Tibial artery (tissue), 4 donors: ENCODE measurements at regions not wholly inside any gene's neighbourhood (a gene's known extent, or its start where the extent isn't known, plus 50 kb on each side); places are given as distances from the start of the nearest gene placed in this dataset.

Experiments used
- DNase-seq, 2 donors: peaks; one replicate each; pipeline ENCODE4 v3.0.0-alpha.2; 2019
- H3K27ac ChIP-seq, 2 donors: fragments of 200-600 bp; sonication (generic) in 1 of 2; 1 replicate in 1 of 2; 2 replicates in 1 of 2; pipeline ENCODE4 v1.5.1; 2018 to 2019; ENCODE audit warnings: mild to moderate bottlenecking in 1 of 2
- H3K27me3 ChIP-seq, 2 donors: fragments of 200-600 bp; sonication (generic) in 1 of 2; one replicate each; pipeline versions ENCODE4 v1.5.1 to v1.6.0; 2016 to 2019
- H3K36me3 ChIP-seq, 3 donors: fragments of 200-600 bp; sonication (generic) in 2 of 3; one replicate each; pipeline ENCODE4 v1.5.1; 2016 to 2019; ENCODE audit warnings: mild to moderate bottlenecking in 2 of 3
- H3K4me1 ChIP-seq, 4 donors: fragments of 200-600 bp; sonication (generic) in 2 of 4; 1 replicate in 3 of 4; 2 replicates in 1 of 4; pipeline ENCODE4 v1.5.1; 2016 to 2019
- H3K4me3 ChIP-seq, 2 donors: fragments of 200-600 bp; sonication (generic) in 1 of 2; 1 replicate in 1 of 2; 2 replicates in 1 of 2; pipeline ENCODE4 v1.5.1; 2018 to 2019; ENCODE audit warnings: mild to moderate bottlenecking in 2 of 2
- H3K9me3 ChIP-seq, 3 donors: fragments of 200-600 bp; sonication (generic) in 1 of 3; one replicate each; pipeline ENCODE4 v1.5.1; 2016 to 2019
- intact Hi-C: fragments of 100-400 bp; cut with DNase I; formaldehyde crosslinking; loops from one replicate; pipeline ENCODE4 v1.15.0; 2023; ENCODE audit warnings: low total_unique reads
- TF ChIP-seq, protein P1 (sequence below), 2 experiments: fragments of 200-600 bp in 1 of 2; fragments of 450-650 bp in 1 of 2; IDR thresholded peaks; one replicate each; pipeline ENCODE4 v1.5.1; 2017 to 2019; ENCODE audit warnings: antibody characterized with exemption in 2 of 2, mild to moderate bottlenecking in 1 of 2, moderate library complexity in 1 of 2

DNA sequence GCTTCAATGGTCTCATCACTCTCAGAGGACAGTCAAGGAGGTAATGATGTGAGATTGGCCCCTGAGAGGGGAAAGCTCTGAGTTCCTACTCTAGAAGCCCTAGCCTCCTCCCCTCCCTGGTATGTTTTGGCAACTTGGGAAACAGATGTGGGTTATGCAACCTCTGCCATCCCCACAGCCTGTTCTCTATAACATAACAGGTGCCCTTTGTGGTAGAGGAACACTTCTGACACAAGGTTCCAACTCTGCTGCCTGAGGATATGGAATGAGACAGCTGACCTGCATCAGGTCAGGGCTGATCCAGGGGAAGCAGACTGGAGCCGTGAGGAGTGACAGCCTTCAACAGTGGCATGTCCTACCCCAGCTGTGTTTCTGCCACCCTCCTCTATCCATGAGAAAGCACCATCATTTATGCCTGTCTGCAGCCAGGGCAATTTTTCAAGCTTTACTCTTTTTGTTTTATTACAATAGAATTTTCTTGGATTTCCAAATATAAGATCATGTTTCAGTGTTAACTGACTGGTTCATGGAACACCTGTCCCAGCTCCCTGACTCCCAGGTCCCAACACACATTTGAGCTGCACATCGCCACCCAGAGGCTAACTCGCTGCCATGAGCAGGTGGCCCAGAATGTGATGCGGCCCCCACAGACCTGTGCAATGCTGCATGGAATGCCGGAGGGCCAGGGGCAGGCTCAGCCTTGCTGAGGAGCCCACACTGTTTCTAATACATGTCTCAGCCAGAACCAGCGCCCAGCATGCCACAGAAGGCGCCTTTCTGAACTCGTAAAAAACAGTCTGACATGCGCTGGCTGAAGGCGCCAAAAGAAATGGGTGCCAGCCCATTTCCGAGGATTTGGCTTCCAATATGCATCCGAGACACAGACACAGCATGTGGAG is 124.8 kb upstream of the CHST15 start:
- intact Hi-C loops: no loop called here
- no peak for DNase-seq
- no peaks in the 10 kb centered on the region for H3K36me3 ChIP-seq

GRCh38 chr10:124217031-124217430 is 123.6 kb upstream of the CHST15 start:
- no peak for DNase-seq
- Histone ChIP-seq H3K27ac (no peak overlapping the region), H3K4me3 (no peak overlapping the region), H3K36me3 (no peaks in the 10 kb centered on the region), H3K9me3 (no peaks in the 10 kb centered on the region), H3K27me3 (no peaks in the 10 kb centered on the region), H3K4me1 (peaks cover 0 to 20% (median 19%) of the 10 kb centered on the region in 4 donors)
- TF ChIP-seq, protein P1, sequence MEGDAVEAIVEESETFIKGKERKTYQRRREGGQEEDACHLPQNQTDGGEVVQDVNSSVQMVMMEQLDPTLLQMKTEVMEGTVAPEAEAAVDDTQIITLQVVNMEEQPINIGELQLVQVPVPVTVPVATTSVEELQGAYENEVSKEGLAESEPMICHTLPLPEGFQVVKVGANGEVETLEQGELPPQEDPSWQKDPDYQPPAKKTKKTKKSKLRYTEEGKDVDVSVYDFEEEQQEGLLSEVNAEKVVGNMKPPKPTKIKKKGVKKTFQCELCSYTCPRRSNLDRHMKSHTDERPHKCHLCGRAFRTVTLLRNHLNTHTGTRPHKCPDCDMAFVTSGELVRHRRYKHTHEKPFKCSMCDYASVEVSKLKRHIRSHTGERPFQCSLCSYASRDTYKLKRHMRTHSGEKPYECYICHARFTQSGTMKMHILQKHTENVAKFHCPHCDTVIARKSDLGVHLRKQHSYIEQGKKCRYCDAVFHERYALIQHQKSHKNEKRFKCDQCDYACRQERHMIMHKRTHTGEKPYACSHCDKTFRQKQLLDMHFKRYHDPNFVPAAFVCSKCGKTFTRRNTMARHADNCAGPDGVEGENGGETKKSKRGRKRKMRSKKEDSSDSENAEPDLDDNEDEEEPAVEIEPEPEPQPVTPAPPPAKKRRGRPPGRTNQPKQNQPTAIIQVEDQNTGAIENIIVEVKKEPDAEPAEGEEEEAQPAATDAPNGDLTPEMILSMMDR (IDR thresholded peaks at IDR 0.05): no peak
- intact Hi-C loops: no loop called here

More for the DNA sequence above, 124.8 kb upstream of the CHST15 start:
- peaks cover 0 to 31% (median 28%) of the 10 kb centered on the region in 4 donors for H3K4me1 ChIP-seq
- TF ChIP-seq, protein P1 (IDR thresholded peaks at IDR 0.05): no peak
- H3K27ac ChIP-seq: no peak overlapping the region
- H3K4me3 ChIP-seq: no peak overlapping the region
- H3K9me3 ChIP-seq: no peaks in the 10 kb centered on the region
- no peaks in the 10 kb centered on the region for H3K27me3 ChIP-seq

DNA sequence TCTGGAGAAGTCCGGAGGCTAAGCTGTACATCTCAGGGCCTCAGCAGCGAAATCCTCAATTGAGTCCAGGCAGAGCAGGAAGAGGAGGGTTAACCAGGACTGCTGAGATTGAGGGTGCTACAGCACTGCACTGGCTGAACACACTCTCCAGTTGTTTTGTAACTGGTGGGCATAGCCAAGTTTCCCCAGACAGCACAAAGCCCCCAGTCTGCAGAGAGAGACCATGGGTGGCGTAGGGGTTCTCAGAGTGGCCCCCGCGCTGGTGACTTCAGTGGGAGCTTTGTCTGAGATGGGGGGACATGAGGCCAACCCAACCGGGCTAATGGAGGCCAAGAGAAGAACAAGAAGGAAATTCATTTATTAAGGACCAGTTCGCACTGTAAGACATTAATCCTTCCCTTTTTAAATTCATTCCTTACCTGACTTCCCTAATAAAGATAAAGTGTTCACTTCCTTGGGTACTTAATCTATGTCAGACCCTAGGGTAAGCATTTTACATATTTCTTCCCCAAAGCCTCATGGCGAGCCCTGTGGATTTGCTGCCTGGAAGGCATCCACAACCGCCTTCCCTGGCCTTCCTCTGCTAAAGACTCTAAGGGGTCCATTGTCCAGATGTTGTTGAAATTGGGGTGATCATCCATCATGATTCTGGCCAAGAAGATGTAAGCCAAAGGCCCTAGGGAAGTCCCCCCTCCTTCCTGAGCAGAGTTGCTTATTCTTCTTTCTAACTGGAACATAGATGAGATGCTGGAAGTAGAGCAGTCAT is 121.4 kb upstream of the CHST15 start:
- TF ChIP-seq, protein P1 (IDR thresholded peaks at IDR 0.05): no peak
- Histone ChIP-seq H3K36me3 (no peaks in the 10 kb centered on the region), H3K27ac (no peak overlapping the region), H3K27me3 (no peaks in the 10 kb centered on the region), H3K9me3 (peaks cover 0 to 3% (median 0%) of the 10 kb centered on the region in 3 donors), H3K4me1 (no peaks in the 10 kb centered on the region), H3K4me3 (no peak overlapping the region)
- no peak for DNase-seq
- intact Hi-C loops: no loop called here

GRCh38 chr10:124213899-124214510 is 120.6 kb upstream of the CHST15 start:
- DNase-seq: no peak
- no peak overlapping the region for H3K4me3 ChIP-seq
- H3K27ac ChIP-seq: no peak overlapping the region
- no peaks in the 10 kb centered on the region for H3K36me3 ChIP-seq
- no peaks in the 10 kb centered on the region for H3K4me1 ChIP-seq
- TF ChIP-seq, protein P1 (IDR thresholded peaks at IDR 0.05): no peak
- H3K9me3 ChIP-seq: peaks cover 0 to 3% (median 0%) of the 10 kb centered on the region in 3 donors
- no peaks in the 10 kb centered on the region for H3K27me3 ChIP-seq
- intact Hi-C loops: no loop called here

- Histone ChIP-seq H3K9me3 (peaks cover 0 to 3% (median 0%) of the 10 kb centered on the region in 3 donors), H3K36me3 (no peaks in the 10 kb centered on the region), H3K4me1 (no peaks in the 10 kb centered on the region), H3K27ac (no peak overlapping the region), H3K4me3 (no peak overlapping the region), H3K27me3 (no peaks in the 10 kb centered on the region)
- intact Hi-C loops: no loop called here
- TF ChIP-seq, protein P1 (IDR thresholded peaks at IDR 0.05): no peak
- DNase-seq: no peak
Observed at GRCh38 chr10:124213471-124213870, 120.1 kb upstream of the CHST15 start.
